IPS-NIHi7 (cell line): ENCODE measurements at regions not wholly inside any gene's neighbourhood (a gene's known extent, or its start where the extent isn't known, plus 50 kb on each side); places are given as distances from the start of the nearest gene placed in this dataset.
"Not testable (repeated sequence)": the region's sequence is repeated elsewhere in the genome, so short reads cannot be mapped to it uniquely, and the experiment has no call there.

Experiments
- DNase-seq: peaks from one replicate; pipeline ENCODE4 v3.0.0; 2012; ENCODE audit warnings: mixed read lengths; ENCODE audit errors: extremely low spot score

DNA sequence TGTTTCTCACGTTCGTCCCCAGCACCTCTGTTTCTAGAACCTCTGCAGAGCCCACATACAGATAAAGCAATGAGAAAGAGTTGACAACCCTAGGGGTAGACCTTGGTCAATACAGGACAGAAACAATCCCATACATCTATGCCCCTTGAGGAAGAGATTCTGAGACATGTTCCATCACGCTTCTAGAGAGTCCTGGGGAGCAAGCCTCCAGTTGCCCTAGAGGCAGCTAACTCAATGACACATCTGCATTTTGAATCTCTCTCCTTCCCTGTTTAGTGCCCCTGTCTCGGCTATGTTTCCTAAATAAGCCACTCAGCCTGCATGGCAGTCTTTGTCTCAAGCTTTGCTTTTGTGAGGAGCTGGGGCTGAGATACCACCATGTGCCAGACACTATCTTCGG, 435.3 kb downstream of the CD83 start:
- DNase-seq = no peak

DNA sequence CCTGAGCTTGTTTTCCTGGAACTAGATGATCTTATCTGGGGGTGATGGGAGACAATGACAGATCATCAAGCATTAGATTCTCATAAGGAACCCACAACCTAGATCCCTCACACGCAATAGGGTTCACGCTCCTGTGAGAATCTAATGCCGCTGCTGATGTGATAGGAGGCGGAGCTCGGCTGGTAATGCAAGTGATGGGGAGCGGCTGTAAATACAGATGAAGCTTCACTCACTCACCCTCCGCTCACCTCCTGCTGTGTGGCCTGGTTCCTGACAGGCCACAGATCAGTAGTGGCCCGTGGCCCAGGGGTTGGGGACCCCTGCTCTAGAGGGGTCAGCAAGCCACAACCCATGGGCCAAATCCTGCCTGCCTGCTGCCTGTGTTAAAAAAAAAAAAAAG, 435.9 kb downstream of the CD83 start:
- no peak for DNase-seq

DNA sequence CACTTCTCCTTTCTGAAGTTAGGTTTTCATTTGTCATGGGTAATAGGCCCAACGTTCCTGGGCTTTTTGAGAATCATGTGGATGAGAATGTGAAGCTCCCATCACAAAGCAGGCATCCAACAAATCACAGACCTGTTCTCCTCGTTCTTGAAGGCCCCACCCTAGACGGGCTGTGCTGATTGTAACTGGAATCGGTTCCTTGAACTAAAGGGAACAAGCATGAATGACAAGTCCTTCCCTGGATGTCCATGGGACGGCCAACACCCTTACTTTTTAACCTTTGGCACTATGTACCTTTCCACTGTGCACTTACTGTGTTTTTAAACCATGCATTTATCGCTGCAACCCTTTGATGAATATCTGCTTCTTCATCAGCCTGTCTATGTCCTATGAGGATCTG, 438.2 kb downstream of the CD83 start:
- DNase-seq = no peak

DNA sequence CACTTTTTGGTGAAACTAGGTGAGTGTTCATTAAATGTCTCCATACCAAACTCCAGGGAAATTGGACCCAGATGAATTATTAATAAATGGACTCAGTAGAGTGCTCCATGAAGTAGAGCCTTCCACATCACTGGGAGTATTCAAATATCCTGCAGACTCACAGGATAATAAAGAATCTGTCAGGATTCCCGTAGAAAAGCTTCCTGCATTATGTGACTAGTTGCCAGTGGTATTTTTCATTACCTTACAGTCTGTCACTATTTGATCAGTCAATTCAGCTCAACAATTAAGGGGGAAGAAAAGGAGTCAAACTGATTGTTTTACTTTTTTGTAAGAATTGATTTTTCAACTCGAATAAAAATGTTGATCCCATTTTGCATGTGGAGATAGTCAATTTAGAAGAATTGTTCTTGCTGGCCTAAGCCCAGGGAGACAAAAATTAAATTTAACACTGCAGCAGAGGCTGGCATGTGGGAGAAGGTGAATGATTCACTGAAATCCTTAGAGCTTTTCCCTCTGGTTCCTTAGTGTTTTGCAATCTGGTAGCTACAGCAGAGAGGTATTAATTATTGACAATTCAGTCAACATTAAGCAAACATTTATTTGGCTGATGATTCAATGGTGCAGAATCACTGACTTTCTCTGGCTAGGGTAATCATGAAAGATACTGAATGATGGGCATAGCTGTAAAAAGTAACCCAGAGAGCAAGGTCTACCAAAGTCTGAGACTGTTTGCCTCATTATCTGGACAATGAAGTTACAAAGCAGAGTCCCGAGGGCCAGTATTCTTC, 442.4 kb downstream of the CD83 start:
- DNase-seq = no peak

DNA sequence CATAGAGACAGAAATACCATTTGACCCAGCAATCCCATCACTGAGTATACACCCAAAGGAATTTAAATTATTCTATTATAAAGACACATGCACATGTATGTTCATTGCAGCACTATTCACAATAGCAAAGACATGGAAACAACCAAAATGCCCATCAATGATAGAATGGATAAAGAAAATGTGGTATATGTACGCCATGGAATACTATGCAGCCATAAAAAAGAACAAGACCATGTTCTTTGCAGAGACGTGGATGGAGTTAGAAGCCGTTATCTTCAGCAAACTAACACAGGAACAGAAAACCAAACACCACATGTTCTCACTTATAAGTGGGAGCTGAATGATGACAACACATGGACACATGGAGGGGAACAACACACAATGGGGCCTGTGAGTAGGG, 444.0 kb downstream of the CD83 start:
- not testable (repeated sequence) for DNase-seq

DNA sequence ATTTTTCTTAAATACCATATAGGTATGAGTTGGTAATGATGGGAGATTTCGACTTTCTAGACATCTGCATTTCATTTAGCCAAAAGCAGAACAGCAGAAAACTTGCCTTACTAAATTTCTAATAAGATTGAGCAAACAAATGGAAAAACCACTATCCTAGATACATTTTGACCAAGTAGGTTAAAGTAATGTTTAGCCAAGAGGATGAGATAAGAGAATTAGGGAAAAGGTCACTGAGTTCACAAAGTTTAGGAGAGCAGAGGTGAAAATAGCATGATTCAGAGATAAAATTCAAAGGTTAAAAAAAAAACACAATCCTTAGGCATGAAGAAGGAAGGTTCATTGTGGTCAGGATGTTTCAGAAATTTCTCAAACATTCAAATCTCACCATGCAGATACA, 450.3 kb downstream of the CD83 start:
- DNase-seq = no peak

DNA sequence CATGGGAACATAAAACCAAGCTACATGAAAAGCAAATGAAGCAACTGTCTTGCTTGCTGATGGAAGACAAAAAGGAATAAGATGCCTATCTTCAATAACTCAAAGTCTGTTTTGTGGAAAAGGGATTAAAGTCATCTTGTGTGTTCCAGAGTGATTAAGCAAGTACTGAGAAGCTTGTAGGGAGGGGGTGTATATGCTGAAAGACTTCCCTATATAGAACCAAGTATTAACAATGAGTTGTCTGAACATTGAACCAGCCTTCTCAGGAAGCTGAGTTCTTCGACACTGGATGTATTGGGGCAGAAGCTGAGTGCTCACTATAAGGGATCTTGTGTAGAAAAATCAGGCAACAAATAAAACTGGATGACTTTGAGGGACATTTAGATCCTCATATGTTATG, 451.8 kb downstream of the CD83 start:
- DNase-seq = no peak

DNA sequence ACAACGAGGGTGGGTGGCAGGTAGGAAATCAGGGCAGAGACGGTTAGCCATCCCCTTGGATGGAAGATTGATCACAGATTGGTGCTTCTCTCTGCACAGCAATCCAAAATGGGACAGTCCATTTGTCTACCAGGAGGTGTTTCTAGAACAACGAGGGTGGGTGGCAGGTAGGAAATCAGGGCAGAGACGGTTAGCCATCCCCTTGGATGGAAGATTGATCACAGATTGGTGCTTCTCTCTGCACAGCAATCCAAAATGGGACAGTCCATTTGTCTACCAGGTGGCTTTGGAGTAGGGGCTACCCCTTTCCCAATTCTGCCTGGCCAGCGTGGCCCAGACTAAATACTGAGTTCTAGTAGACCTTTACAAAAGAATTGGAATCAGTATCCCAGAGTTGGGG, 452.3 kb downstream of the CD83 start:
- not testable (repeated sequence) for DNase-seq

DNA sequence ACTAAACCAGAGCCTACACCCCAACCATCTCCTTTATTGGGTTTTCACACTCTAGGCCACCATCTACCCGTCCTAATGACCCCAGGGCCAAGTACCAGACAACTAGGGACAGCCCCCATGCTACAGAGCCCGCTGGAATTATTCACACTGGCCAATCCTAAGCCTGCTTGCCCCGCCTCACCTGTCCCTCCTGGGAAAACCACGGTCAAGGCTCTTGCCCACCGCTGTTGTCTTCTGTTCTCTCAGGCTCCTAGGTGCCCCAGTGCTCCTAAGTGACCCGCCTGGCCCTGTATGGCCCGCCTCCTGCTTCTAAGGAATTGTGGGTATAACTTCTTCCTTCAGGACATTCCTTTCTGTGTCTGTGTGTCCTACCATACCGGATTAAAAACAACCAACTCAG, 453.4 kb downstream of the CD83 start:
- no peak for DNase-seq

DNA sequence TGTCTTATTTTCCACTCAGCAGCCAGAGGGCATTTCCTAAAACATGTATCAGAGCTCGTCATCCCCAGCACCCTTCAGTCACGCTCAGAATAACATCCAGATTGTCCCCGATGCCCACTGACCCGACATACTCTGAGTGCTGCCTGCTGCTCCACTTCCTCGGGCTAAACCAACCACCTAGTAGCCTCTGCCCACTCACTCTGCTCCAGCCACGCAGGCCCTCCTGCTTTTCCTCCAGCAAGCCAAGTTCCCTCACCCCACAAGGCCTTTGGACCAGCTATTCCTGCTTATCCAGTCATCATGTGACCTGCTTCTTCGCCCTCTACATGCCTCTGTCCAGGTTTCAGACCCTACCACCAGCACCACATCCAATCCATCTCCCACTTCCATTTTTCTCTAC, 454.2 kb downstream of the CD83 start:
- no peak for DNase-seq

DNA sequence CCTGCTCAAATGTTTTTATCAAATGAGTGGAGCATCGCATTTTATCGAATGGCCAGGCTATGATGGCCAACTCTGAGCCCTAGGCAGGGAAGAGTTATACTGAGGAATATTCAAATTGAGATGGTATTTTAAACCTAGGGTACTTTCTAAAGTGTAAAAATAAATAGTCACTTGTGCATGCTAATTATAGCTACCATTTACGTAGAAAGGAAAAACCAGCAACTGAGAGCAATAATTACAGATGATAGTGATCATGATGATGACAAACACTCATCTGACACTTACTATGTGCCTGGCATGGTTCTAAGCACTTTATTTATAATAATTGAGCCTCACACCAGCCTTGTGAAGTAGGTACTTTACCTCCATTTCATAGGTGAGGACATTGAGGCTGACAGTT, 455.7 kb downstream of the CD83 start:
- no peak for DNase-seq

DNA sequence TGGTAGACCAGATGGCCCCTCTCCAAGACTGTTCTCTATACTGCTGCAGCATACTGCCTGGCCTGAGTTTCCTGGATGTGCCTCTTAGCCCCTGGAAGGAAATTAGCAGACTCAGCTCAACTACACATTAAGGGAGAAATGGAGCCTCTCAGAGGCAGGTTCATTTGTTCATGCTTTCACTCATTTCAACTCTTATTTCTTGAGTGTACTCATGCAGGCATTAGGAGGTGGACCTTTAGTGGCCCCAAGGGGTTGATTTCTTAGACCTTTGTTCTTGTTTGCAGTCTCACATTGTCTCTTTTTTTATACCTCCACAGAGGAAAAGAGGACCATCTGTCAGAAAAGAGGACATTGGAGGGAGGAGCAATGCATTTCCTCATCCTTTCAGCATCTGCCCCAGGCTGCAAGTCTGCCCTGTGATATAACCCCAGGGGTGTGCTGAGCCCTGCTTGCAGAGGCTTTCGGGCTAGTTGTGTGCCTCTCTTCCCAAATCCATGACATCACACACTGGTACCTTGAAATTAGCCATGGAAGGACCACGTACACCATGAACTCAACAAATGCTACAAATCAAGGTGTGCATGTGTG, 456.2 kb downstream of the CD83 start:
- no peak for DNase-seq

DNA sequence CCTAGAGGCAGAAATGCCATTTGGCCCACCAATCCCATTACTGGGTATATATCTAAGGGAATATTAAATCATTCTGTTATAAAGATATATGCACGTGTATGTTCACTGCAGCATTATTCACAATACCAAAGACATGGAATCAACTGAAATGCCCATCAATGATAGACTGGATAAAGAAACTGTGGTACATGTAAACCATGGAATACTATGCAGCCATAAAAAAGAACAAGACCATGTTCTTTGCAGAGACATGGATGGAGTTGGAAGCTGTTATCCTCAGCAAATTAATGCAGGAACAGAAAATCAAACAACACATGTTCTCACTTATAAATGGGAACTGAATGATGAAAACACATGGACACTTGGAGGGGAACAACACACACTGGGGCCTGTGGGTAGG, 458.4 kb downstream of the CD83 start:
- DNase-seq = no peak

DNA sequence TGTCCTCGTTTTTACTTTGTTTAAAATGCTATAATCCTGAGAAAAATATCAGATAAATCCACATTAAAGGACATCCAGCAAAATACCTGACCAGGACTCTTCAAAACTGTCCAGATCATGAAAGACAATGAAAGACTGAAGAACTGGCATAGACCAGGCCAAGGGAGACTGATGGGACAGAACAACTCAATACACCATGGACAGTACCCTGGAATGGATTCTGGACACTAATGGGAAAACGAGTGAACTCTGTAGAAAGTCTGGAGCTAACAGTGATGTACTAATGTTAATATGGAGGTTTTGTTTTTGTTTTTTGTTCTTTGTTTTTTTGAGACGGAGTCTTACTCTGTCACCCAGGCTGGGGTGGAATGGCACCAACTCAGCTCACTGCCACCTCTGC, 461.4 kb downstream of the CD83 start:
- DNase-seq = no peak

DNA sequence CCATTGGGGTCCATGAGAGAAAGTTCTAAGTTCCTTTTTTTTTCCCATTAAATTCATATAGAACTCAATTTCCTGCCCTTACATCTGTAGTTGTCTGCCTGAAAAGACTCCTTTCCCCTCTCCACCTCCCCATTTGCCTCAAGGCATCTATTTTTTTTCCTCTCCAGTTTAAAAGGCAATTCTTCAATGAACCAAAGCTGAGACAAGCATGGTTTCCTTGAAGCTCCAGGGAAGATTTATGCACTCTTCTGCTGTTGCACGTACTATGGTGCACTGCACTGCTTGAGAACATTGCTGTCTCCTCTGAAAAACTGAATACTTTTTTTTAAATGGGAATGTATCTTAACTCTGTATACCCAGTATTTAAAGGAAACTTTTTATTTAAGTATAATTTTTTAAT, 465.2 kb downstream of the CD83 start:
- DNase-seq = no peak

DNA sequence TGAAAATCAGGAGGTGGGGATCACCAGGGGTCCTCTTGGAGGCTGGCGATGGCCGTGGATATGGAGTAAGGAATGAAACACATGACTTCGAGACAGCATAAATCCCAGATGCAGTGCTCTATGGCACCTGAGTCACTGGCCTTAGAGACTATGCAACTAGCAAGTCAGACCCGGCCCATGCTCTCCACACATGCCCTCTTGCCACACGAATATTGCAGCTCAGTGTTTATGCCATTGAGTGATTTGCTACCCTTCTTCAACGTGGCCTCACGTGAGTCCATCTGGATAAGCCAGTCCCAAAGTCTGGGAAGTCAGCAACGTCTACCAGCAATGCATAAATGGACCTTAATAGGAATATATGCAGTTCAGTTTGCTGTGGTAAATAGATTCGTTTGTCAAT, 466.3 kb downstream of the CD83 start:
- DNase-seq = no peak

DNA sequence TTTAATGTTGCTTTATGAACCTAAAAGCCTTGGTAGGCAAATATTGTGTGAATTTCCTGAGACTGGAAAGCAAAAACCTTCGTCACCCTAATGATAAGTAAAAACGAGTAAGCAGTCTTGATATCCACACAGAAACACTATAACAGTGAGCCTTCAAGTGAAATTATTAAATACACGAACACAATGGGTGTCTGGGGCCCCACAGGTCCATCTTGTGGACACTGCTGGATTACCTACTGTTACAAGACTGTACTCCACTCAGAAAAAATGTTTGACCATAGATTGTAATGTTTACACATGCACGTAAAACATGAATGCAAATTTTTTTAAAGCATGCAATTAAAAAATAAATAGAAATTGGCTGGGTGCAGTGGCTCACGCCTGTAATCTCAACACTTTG, 466.9 kb downstream of the CD83 start:
- no peak for DNase-seq

DNA sequence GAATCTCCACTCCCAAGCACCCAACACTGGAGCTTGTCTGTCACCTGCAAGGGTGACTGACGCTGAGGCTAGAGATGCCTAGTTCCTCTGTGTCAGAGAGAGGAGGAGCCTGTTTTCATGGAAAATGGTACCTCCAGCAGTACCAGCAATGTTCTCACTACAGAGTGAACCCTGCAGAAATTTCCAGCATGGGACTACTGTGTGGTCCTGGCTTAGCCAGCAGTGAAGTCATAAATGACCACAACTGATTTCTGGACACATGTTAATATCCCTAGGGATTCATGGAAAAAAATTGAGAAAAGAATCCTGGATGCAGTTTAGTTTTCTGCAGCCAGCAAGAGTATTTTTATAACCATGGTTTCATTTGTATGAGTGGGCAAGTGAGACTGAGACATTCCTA, 468.1 kb downstream of the CD83 start:
- DNase-seq = no peak

DNA sequence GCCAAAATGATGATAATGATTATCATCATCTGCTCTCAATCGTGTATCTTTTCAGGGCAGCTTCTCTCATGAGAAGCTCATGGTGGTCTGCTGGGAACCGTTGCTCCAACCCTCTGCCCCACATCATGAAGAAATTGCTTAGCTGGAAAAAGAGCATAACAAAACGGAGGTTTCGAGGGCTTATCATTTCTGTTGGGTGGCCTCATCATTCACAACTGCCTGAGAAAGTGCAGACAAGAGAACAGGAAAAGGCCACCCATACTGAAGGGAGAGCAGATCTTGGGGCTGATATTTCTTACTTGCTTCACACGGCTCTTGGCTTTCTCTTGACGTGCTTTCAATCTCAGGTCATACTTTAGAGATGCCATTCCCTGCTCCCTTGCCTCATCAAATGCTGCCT, 471.6 kb downstream of the CD83 start:
- DNase-seq = no peak

DNA sequence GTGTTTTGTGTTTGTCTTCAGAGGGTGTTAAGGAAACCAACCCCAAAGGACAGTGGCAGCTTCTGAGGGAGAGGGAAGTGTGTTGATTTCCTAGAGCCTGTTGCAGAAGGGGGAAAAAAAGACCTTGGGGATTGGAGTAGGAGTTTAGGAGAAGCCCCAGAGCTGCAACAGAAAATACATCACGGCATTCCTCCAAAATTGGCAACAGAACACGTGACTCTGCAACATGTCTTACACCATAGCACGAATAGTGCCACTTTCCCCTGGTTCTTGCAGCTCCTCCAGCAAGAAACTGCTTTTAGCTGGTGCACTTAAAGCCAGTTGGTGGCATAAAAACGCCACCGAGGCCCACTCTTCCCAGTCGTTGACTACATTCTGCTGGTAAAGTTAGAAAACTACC, 473.0 kb downstream of the CD83 start:
- no peak for DNase-seq

DNA sequence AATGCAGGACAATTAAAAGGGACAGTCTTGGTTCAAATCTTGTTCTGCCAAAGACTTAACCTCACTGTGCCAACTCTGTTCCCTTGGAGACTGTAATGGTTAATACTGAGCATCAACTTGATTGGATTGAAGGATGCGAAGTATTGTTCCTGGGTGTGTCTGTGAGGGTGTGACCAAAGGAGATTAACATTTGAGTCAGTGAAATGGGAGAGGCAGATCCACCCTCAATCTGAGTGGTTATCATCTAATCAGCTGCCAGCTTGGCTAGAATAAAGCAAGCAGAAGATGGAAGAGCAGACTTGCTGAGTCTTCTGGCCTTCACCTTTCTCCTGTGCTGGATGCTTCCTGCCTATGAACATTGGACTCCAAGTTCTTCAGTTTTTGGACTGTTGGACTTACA, 474.4 kb downstream of the CD83 start:
- no peak for DNase-seq

DNA sequence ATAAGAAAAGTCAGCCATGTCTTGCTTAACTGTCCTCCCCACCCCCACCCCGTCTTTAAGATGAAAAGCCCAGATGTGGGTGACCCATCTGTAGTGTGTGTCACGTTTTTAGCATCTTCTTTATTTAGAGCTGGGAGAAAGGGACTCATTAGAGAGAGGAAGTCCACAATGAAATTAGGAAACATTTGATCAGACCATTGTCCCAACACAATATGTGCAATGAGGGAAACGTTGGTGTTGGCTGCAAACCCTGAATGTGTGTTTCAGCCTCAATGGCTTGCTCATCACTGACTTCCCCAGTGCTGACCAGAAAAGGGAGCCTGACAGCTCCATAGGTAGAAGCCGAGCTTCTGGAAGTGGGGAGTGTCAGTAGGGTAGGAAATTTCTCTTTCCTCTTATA, 475.7 kb downstream of the CD83 start:
- no peak for DNase-seq

DNA sequence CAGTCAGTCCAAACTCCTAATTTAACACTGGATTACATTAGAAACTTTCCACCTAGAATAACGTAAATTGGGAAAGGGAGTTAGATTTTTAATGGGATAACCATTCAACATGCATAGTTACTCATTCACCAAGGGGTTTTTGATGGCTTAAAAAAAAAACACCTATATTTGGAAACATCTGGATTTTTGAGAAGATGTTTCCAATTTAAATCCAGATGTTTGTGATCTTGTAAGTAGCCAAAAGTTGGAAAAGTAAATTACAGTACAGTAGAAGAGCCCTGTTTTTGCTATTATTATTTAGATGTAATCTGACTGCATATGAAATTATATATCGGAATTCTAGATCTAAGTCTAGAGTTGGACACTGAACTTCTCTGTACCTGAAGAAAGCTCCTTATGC, 478.2 kb downstream of the CD83 start:
- DNase-seq = no peak

DNA sequence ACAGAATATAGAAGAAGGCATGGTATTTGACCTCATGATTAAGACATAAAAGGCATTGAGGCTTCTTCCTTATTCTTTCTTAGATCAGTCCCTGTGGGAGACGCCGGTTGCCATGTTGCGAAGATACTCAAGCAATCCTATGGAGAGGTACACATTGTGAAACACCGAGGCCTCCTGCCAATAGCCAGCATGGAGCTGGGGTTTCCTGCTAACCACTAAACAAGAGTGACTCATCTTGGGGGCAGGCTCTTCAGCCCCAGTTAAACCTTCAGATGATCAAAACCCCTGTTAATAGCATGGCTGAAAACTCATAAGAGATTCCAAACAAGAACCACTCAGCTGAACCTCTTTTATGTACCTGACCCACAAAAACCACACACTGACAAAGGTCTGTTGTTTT, 478.8 kb downstream of the CD83 start:
- DNase-seq = peak; percentile 25
